ENCODE measurements at regions not wholly inside any gene's neighbourhood (a gene's known extent, or its start where the extent isn't known, plus 50 kb on each side); places are given as distances from the start of the nearest gene placed in this dataset.

GRCh38 chr5:122585371-122585770 is 189.5 kb upstream of the SNX2 start:
- Histone ChIP-seq H3K14ac (ENCODE audit: insufficient read depth, low read length) (no peak overlapping the region), H2AFZ (ENCODE audit: low read length) (no peak overlapping the region), H3K79me1 (ENCODE audit: insufficient read depth, low read depth, low read length, poor library complexity, severe bottlenecking) (no peaks in the 10 kb centered on the region), H2BK120ac (ENCODE audit: low read depth, low read length, poor library complexity, severe bottlenecking) (no peak overlapping the region), H3K4ac (ENCODE audit: low read depth, low read length) (no peak overlapping the region), H2BK5ac (ENCODE audit: insufficient read length, low read length) (no peak overlapping the region), H4K91ac (ENCODE audit: insufficient read length, low read depth, low read length) (no peak overlapping the region), H3K56ac (ENCODE audit: insufficient read length, low read depth, low read length) (no peak overlapping the region), H3T11ph (ENCODE audit: low read length) (no peak overlapping the region), H3K79me2 (ENCODE audit: insufficient read depth, low read length) (no peaks in the 10 kb centered on the region), H3K4me2 (ENCODE audit: insufficient read depth, insufficient read length, low read length) (no peak overlapping the region), H4K8ac (replicated peaks; ENCODE audit: insufficient read length, low read depth, low read length) (no peak overlapping the region), H4K20me1 (ENCODE audit: control insufficient read depth, insufficient read depth, insufficient read length) (no peaks in the 10 kb centered on the region), H3K27me3 (ENCODE audit: insufficient read depth, low read length) (no peaks in the 10 kb centered on the region), H3K9ac (ENCODE audit: extremely low read depth, insufficient read length, low read length) (no peak overlapping the region), H3K9me3 (ENCODE audit: control insufficient read depth, low read depth, low read length) (no peaks in the 10 kb centered on the region), H2AK5ac (ENCODE audit: insufficient read length, low read length) (no peak overlapping the region), H3K27ac (ENCODE audit: insufficient read length, low read depth, low read length) (no peak overlapping the region), H2BK20ac (ENCODE audit: low read depth, low read length, poor library complexity, severe bottlenecking) (no peak overlapping the region), H2BK12ac (ENCODE audit: insufficient read length, low read depth, low read length) (no peak overlapping the region), H3K4me1 (ENCODE audit: insufficient read depth, low read length) (no peaks in the 10 kb centered on the region), H3K18ac (ENCODE audit: insufficient read length, low read depth, low read length) (no peak overlapping the region), H4K5ac (ENCODE audit: insufficient read length, low read depth, low read length) (no peak overlapping the region), H3K23me2 (ENCODE audit: insufficient read length, low read depth, low read length, poor library complexity, severe bottlenecking) (no peaks in the 10 kb centered on the region), H3K23ac (ENCODE audit: insufficient read length, low read depth, low read length) (no peak overlapping the region), H2BK15ac (ENCODE audit: low read depth, low read length) (no peak overlapping the region)
- peaks cover 0 to 5% of the 10 kb centered on the region in 2 experiments; a peak in 1 of 4 replicates for H3K4me1 Mint-ChIP-seq
- no CpG with 5 or more reads among the region's 2 CpGs for WGBS (ENCODE audit: extremely low coverage, insufficient read length, low lambda C conversion rate)
- H3K4me3 Mint-ChIP-seq = no peak overlapping the region
- DNase-seq = no peak
- no peak for TF ChIP-seq CTCF (conservative IDR thresholded peaks at IDR 0.05)
- H3K36me3 Mint-ChIP-seq (ENCODE audit: insufficient read depth in 1 of 3, low read depth in 3 of 3) = no peaks in the 10 kb centered on the region; a peak in 1 of 7 replicates
- H3K27me3 Mint-ChIP-seq (ENCODE audit: low read depth) = no peaks in the 10 kb centered on the region; the same call in 1 of the 2 replicates
- no peak overlapping the region for H3K27ac Mint-ChIP-seq
- H3K9me3 Mint-ChIP-seq = no peaks in the 10 kb centered on the region

Measured in H9 (cell line).